ENCODE measurements at regions not wholly inside any gene's neighbourhood (a gene's known extent, or its start where the extent isn't known, plus 50 kb on each side); places are given as distances from the start of the nearest gene placed in this dataset.

- TF ChIP-seq CTCF (IDR thresholded peaks at IDR 0.05; ENCODE audit: low read depth, low read length) = no peak
- DNase-seq (ENCODE audit: low read depth in 2 of 2) = peak in 1 of 2 donors; percentile 60
- no peak overlapping the region for H3K4me3 ChIP-seq (replicated peaks in 1 of 2; ENCODE audit: low read depth in 2 of 2, low read length in 2 of 2)
Observed at GRCh38 chr18:60471652-60472051, 99.1 kb upstream of the MC4R start.

- TF ChIP-seq CTCF (IDR thresholded peaks at IDR 0.05; ENCODE audit: low read depth, low read length) = no peak
- peak in 1 of 2 donors; percentile 17 for DNase-seq (ENCODE audit: low read depth in 2 of 2)
- H3K4me3 ChIP-seq (replicated peaks in 1 of 2; ENCODE audit: low read depth in 2 of 2, low read length in 2 of 2) = no peak overlapping the region
Observed at GRCh38 chr18:60485201-60485600, 112.6 kb upstream of the MC4R start.

- TF ChIP-seq CTCF (IDR thresholded peaks at IDR 0.05; ENCODE audit: low read depth, low read length) = no peak
- no peak for DNase-seq (ENCODE audit: low read depth in 2 of 2)
- H3K4me3 ChIP-seq (replicated peaks in 1 of 2; ENCODE audit: low read depth in 2 of 2, low read length in 2 of 2) = no peak overlapping the region
Observed at GRCh38 chr18:60493066-60493465, 120.5 kb upstream of the MC4R start.

GRCh38 chr18:60499675-60500074, 127.1 kb upstream of the MC4R start:
- DNase-seq (ENCODE audit: low read depth in 2 of 2) = no peak
- TF ChIP-seq CTCF (IDR thresholded peaks at IDR 0.05; ENCODE audit: low read depth, low read length) = no peak
- no peak overlapping the region for H3K4me3 ChIP-seq (replicated peaks in 1 of 2; ENCODE audit: low read depth in 2 of 2, low read length in 2 of 2)

GRCh38 chr18:60500960-60501359, 128.4 kb upstream of the MC4R start:
- H3K4me3 ChIP-seq (replicated peaks in 1 of 2; ENCODE audit: low read depth in 2 of 2, low read length in 2 of 2) = no peak overlapping the region
- TF ChIP-seq CTCF (IDR thresholded peaks at IDR 0.05; ENCODE audit: low read depth, low read length) = no peak
- no peak for DNase-seq (ENCODE audit: low read depth in 2 of 2)

- DNase-seq (ENCODE audit: low read depth in 2 of 2) = no peak
- no peak overlapping the region for H3K4me3 ChIP-seq (replicated peaks in 1 of 2; ENCODE audit: low read depth in 2 of 2, low read length in 2 of 2)
- no peak for TF ChIP-seq CTCF (IDR thresholded peaks at IDR 0.05; ENCODE audit: low read depth, low read length)
Observed at GRCh38 chr18:60502591-60502990, 130.0 kb upstream of the MC4R start.

GRCh38 chr18:60503199-60503598, 130.6 kb upstream of the MC4R start:
- no peak for TF ChIP-seq CTCF (IDR thresholded peaks at IDR 0.05; ENCODE audit: low read depth, low read length)

More at GRCh38 chr18:60503199-60503598, 130.6 kb upstream of the MC4R start:
- no peak overlapping the region for H3K4me3 ChIP-seq (replicated peaks in 1 of 2; ENCODE audit: low read depth in 2 of 2, low read length in 2 of 2)
- no peak for DNase-seq (ENCODE audit: low read depth in 2 of 2)

Measured in cardiac fibroblast (primary cell).